Smooth muscle cell (in vitro differentiated cells): ENCODE measurements at regions not wholly inside any gene's neighbourhood (a gene's known extent, or its start where the extent isn't known, plus 50 kb on each side); places are given as distances from the start of the nearest gene placed in this dataset.

ENCODE experiments used
- DNase-seq: peaks from one replicate; lab custom pipeline; 2025; ENCODE audit not compliant: unreplicated experiment; lab: John Stamatoyannopoulos, UW
- H2AFZ ChIP-seq: fragments of 200-600 bp; sonication (generic); 2 replicates; pipeline ENCODE4 v1.6.0; 2016; ENCODE audit warnings: antibody characterized with exemption, low read depth, mild to moderate bottlenecking
- H3F3A ChIP-seq: fragments of 200-600 bp; sonication (generic); 2 replicates; pipeline ENCODE4 v1.6.0; 2017; ENCODE audit warnings: antibody characterized with exemption, low read depth
- H3K27ac ChIP-seq: fragments of 200-600 bp; sonication (generic); 2 replicates; pipeline ENCODE4 v1.5.1; 2016; ENCODE audit warnings: low read depth, mild to moderate bottlenecking
- H3K27me3 ChIP-seq: fragments of 200-600 bp; sonication (generic); 2 replicates; pipeline ENCODE4 v1.6.1; 2016; ENCODE audit warnings: low read depth, mild to moderate bottlenecking
- H3K36me3 ChIP-seq: fragments of 200-600 bp; sonication (generic); 2 replicates; pipeline ENCODE4 v1.5.1; 2016; ENCODE audit warnings: low read depth
- H3K4me1 ChIP-seq: fragments of 200-600 bp; sonication (generic); 2 replicates; pipeline ENCODE4 v1.5.1; 2016; ENCODE audit warnings: low read depth
- H3K4me2 ChIP-seq: fragments of 200-600 bp; sonication (generic); 2 replicates; pipeline ENCODE4 v1.6.0; 2016; ENCODE audit warnings: mild to moderate bottlenecking
- H3K4me3 ChIP-seq: fragments of 200-600 bp; sonication (generic); 2 replicates; pipeline ENCODE4 v1.5.1; 2016; ENCODE audit warnings: mild to moderate bottlenecking
- H3K79me2 ChIP-seq: fragments of 200-600 bp; sonication (generic); 2 replicates; pipeline ENCODE4 v1.6.0; 2016; ENCODE audit warnings: low read depth, mild to moderate bottlenecking
- H3K9ac ChIP-seq: fragments of 200-600 bp; sonication (generic); 2 replicates; pipeline ENCODE4 v1.6.0; 2016; ENCODE audit warnings: low read depth
- H3K9me3 ChIP-seq: fragments of 200-600 bp; sonication (generic); replicated peaks from 2 replicates; pipeline ENCODE4 v1.5.1; 2016; ENCODE audit warnings: low read depth
- H4K20me1 ChIP-seq: fragments of 200-600 bp; sonication (generic); 2 replicates; pipeline ENCODE4 v1.6.0; 2016; ENCODE audit warnings: low read depth
- WGBS: methylation state at CpG from one replicate; pipeline ENCODE4 v1.1.7; 2016; ENCODE audit warnings: low lambda C conversion rate; 5-methylcytosine and 5-hydroxymethylcytosine counted together
- TF ChIP-seq, protein P1 (sequence below): fragments of 200-600 bp; sonication (generic); IDR thresholded peaks from 2 replicates; pipeline ENCODE4 v1.5.1; 2017; ENCODE audit warnings: borderline replicate concordance, mild to moderate bottlenecking, antibody characterized with exemption; ENCODE audit not compliant: insufficient read depth, poor library complexity, severe bottlenecking

DNA sequence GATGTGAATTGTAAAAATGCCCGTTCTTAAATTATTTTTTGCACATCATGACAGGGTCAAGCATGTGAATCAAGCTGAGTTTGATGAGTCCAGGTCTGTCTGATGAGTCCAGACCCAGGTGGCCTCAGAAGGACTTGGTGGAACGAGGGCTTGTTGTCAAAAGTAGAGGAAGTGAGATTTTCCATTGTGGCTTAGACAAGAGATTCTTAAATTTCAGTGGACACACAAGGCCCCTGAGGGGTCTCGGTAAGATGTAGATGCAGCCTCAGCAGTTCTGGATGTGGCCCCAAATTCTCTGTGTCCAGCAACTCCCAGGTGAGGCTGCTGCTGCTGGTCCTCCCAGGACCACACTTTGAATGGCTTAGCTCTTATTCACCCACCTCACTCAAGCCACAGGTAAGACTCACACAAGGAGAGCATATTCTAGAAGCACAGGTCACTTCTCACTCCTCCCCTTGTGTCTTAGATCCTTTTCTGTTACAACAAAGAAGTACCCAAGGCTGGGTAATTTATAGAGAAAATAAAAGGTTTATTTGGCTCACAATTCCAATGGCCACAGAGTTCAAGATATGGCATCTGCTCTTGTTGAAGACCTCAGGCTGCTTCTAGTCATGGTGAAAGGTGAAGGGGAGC, 98.8 kb downstream of the GGTLC2 start:
- TF ChIP-seq, protein P1, sequence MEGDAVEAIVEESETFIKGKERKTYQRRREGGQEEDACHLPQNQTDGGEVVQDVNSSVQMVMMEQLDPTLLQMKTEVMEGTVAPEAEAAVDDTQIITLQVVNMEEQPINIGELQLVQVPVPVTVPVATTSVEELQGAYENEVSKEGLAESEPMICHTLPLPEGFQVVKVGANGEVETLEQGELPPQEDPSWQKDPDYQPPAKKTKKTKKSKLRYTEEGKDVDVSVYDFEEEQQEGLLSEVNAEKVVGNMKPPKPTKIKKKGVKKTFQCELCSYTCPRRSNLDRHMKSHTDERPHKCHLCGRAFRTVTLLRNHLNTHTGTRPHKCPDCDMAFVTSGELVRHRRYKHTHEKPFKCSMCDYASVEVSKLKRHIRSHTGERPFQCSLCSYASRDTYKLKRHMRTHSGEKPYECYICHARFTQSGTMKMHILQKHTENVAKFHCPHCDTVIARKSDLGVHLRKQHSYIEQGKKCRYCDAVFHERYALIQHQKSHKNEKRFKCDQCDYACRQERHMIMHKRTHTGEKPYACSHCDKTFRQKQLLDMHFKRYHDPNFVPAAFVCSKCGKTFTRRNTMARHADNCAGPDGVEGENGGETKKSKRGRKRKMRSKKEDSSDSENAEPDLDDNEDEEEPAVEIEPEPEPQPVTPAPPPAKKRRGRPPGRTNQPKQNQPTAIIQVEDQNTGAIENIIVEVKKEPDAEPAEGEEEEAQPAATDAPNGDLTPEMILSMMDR, result no peak
- no peaks in the 10 kb centered on the region for H3K4me1 ChIP-seq
- peaks cover 54% of the 10 kb centered on the region for H3K27me3 ChIP-seq
- H3K79me2 ChIP-seq, result no peaks in the 10 kb centered on the region
- no peak overlapping the region for H3K4me3 ChIP-seq
- no peak overlapping the region for H3K27ac ChIP-seq
- no peaks in the 10 kb centered on the region for H4K20me1 ChIP-seq
- no peak for DNase-seq
- H3K36me3 ChIP-seq, result no peaks in the 10 kb centered on the region
- no peak overlapping the region for H3K9ac ChIP-seq
- no peaks in the 10 kb centered on the region for H3K9me3 ChIP-seq
- no peak overlapping the region for H2AFZ ChIP-seq
- H3F3A ChIP-seq, result no peaks in the 10 kb centered on the region
- WGBS, result 73% methylated on average over 3 of the region's 3 CpGs
- H3K4me2 ChIP-seq, result no peak overlapping the region

DNA sequence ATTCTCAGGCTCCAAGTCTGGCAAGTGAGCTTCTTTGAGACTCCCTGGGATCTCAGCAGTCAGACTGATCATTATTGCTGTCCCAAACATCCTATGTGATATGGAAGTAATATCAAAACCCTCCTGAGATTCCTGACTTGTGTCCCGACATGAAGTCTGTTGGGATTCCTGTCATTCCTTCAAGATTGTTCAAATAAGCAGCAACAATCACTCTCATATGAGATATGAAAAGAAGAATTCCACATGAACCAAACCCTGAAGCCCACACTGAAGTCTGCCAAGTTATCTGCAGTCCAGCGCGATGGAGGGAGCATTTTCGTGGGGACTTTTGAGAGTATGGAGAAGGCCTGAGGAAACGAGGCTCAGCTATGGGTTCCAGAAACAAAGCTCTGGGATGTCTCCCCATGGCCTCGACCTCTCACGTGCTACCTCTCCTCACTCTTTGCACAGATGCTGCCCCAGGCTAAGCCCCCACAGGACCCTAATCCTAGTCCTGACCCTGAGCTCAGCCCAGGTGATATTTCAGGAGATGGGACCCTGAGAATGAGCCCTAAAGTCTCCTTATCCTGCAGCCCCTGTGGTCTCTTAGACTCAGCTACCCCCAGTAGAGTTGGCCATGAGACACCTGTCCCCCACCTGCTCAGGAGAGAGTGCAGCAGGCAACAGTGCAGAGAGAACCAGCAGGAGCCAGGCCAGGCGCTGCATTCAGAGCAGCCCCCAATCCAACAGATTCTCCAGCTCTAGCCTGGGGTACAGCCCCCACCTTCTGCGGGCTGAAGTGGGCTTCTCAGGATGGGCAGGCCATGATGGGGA, 100.2 kb downstream of the GGTLC2 start:
- TF ChIP-seq, protein P1, result no peak
- H3K27me3 ChIP-seq, result peaks cover 55% of the 10 kb centered on the region
- no peak overlapping the region for H3K4me2 ChIP-seq
- no peaks in the 10 kb centered on the region for H3F3A ChIP-seq
- no peak overlapping the region for H2AFZ ChIP-seq
- H3K27ac ChIP-seq, result no peak overlapping the region
- H3K9ac ChIP-seq, result no peak overlapping the region
- no peak for DNase-seq
- no peaks in the 10 kb centered on the region for H3K9me3 ChIP-seq
- no peaks in the 10 kb centered on the region for H3K36me3 ChIP-seq
- no peaks in the 10 kb centered on the region for H4K20me1 ChIP-seq
- 73% methylated on average over 9 of the region's 9 CpGs for WGBS
- no peak overlapping the region for H3K4me3 ChIP-seq
- no peaks in the 10 kb centered on the region for H3K79me2 ChIP-seq
- H3K4me1 ChIP-seq, result no peaks in the 10 kb centered on the region

DNA sequence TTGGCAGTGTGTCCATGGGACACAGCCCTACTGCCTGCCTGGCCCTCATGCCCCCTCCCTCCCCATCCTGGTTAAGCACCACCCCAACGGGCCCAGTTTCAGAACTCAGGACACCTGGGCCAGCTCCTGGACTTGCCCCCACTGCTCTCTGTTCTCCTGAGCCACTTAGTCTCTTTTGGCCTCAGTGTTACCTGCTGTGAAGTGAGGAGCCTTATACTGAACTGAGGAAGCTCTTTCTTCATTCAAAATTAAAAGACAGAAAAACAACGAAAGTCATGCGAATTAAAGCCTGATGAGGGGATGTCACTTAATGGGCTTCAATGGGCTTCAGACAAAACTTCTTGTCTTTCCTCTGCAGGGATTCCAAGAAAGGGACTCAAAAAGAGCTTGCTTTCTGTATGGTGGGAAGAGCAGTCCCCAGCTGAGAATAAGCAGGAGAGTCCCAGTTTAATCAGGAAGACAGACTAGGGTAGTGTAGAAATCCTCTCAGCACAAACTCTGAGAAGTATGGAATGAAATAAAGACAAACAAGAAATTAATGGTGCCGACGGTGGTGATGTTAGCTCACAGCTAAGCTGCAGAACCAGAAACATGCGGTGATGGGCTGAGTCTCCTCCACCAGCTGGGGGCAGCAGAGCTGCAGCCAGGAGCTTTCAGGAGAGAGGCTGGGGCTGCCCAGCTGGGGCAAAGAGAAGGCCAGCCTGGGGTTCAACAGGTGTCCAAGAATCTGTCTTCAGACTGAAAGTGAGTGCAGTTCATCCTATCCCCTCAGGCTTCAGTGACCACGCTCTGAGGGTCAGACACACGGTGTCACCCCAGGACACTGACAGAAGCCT, 101.0 kb downstream of the GGTLC2 start:
- no peaks in the 10 kb centered on the region for H3K36me3 ChIP-seq
- H3K4me1 ChIP-seq, result no peaks in the 10 kb centered on the region
- no peak for DNase-seq
- no peaks in the 10 kb centered on the region for H4K20me1 ChIP-seq
- peaks cover 55% of the 10 kb centered on the region for H3K27me3 ChIP-seq
- WGBS, result 50% methylated on average over 8 of the region's 8 CpGs
- H3K9ac ChIP-seq, result no peak overlapping the region
- H3K27ac ChIP-seq, result no peak overlapping the region
- TF ChIP-seq, protein P1, result peak; percentile 47
- no peaks in the 10 kb centered on the region for H3K9me3 ChIP-seq
- no peak overlapping the region for H3K4me3 ChIP-seq
- H3K79me2 ChIP-seq, result no peaks in the 10 kb centered on the region
- no peak overlapping the region for H3K4me2 ChIP-seq
- no peak overlapping the region for H2AFZ ChIP-seq
- no peaks in the 10 kb centered on the region for H3F3A ChIP-seq
